ENCODE measurements at regions not wholly inside any gene's neighbourhood (a gene's known extent, or its start where the extent isn't known, plus 50 kb on each side); places are given as distances from the start of the nearest gene placed in this dataset.
"Not testable (repeated sequence)": the region's sequence is repeated elsewhere in the genome, so short reads cannot be mapped to it uniquely, and the experiment has no call there.

DNA sequence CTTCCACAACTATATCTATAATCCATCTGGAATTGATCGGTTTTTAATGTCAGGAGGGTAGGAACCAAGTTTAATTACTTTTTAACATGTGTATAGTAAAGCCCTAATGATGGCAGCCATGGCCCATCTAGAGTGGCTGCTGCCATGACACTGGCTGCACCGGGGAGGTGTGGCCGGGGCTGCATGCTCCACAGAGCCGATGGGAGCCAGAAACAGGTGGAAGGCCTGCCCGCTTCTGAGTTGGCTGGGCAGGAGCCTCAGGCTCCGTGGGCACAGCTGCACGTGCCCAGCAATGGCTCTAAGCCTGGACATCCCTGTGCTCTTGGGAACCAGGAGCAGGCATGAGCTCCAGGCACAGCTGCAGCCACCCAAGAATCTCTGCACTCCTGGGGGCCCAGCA lies 73.0 kb downstream of the GBP6 start:
- no peak for DNase-seq (ENCODE audit: low read depth in 3 of 3)

DNA sequence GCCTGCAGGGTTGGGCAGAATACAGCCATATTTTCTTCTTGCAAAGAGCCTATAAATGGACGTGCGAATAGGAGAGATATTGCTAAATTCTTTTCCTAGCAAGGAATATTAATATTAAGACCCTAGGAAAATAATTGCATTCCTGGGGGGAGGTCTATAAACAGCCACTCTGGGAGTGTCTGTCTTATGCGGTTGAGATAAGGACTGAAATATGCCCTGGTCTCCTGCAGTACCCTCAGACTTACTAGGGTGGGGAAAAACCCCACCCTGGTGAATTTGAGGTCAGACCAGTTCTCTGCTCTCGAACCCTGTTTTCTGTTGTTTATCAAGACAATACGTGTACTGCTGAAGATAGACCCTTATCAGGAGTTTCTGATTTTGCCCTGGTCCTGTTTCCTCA lies 74.4 kb downstream of the GBP6 start:
- DNase-seq (ENCODE audit: low read depth in 3 of 3), result not testable (repeated sequence)

DNA sequence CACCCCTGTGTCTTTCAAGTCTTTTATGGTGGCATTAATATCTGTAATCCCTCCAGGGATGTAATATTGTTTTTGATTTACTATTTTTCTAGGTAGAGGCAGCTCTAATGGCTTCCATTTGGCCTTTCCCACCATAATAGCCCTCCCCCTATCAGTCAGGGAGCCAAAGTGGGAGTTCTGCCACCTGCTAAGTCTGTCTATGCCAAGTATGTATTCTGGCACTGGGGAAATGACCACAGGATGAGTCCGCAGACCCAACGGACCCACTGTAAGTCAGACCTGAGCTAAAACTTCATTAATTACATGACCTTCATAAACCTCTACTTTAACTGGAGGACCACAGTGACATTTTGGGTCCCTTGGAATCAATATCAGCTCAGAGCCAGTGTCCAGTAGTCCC lies 77.1 kb downstream of the GBP6 start:
- no peak for DNase-seq (ENCODE audit: low read depth in 3 of 3)

DNA sequence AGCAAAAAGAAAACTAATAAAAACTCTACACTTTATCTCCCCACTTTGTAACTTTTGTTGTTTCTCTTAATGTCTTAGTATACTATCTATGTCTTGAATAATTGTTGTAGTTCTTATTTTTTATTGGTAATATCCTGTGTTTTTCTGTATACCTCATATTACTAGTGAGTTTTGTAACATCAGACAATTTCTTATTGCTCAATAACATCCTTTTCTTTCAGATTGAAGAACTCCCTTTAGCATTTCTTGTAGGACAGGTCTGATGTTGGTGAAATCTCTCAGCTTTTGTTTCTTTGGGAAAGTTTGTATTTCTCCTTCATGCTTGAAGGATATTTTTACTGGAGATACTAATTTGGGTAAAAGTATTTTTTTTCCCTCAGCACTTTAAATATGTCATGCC lies 79.8 kb upstream of the LRRC8B start:
- DNase-seq (ENCODE audit: low read depth in 3 of 3), result no peak

DNA sequence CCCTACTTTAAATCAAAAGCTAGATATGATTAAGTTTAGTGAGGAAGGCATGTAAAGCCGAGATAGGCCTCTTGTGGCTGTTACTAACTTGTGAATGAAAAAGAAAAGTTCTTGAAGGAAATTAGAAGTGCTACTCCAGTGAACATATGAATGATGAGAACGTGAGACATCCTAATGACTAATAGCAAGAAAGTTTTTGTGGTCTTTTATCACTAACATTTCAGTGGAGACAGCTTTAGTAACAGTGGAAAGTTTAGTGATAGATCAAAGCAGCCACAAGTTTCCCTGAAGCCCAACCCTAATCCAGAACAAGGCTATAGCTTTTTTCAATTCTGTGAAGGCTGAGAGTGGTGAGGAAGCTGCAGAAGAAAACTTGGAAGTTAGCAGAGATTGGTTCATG lies 73.6 kb upstream of the LRRC8B start:
- peak in 1 of 3 experiments; percentile 20 for DNase-seq (ENCODE audit: low read depth in 3 of 3)

DNA sequence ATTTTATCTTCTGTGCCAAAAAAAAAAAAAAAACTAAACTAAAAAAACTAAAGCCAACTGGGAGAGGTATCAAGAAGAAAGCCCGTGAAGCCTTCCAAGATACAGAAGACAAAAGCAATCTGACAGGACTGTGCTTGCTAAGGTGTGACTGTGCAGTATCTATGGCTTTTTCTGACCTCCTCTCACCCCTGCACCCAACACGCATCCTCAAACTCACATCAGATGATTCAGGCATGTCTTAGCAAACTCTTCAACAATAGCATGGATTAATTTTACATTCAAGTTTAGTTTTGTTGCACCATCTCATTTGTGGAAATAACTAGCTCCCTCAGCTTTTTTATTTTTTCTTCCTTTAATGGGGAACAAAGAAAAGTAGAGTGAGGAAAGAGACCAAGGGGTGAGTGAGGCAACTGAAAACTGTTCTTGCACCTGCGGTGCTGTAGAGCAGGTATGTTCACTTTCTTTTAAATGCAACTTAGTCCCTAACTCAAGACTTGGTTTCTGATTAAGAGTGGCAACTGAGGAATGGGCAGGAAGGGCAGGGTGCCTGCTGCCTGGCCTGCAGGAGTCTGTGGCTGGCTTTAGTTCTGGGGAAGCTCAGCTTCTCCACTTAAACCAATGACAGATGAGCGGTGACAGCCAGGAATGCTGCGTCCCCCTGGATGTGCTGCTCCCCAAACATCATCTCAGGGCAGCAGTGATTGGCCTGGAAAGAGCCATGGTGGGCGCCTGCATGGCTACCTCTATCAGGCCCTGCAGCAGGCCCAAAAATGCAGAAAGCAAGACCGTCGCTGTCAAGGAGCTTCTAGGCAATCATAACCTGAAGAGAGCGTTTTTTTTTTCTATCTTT lies 71.3 kb upstream of the LRRC8B start:
- no peak for DNase-seq (ENCODE audit: low read depth in 3 of 3)

DNA sequence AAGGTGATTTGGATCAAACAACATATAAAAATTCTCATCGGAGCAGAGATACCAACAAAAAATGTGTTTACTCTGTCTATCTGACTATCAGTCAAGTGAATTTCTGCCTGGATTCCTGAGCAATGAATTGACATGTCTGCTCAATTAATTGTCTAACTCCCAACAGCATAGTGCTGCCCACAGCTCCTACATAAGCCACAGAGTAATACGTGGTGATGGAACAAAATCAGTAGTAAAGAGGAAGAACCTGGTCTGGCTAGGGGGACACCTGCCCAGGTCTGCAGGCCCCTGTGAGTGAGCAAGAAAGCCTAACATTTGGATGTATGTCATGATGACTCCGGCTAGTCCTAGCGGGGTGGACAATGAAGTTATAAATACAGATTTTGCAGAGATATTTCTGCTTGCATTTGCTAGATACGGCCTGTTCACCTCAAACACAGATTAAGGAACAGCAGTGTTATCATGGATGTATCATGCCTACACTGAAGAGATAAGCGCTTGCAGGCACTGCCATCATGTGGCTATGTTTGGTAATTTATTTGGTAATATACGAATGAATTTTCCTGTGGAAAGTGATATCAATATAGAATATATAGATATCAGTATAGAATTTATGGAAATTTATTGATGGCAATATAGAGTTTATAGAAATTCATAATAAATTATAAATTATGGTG lies 69.6 kb upstream of the LRRC8B start:
- peak; percentile 28 to 46 (median 42) for DNase-seq (ENCODE audit: low read depth in 3 of 3)

DNA sequence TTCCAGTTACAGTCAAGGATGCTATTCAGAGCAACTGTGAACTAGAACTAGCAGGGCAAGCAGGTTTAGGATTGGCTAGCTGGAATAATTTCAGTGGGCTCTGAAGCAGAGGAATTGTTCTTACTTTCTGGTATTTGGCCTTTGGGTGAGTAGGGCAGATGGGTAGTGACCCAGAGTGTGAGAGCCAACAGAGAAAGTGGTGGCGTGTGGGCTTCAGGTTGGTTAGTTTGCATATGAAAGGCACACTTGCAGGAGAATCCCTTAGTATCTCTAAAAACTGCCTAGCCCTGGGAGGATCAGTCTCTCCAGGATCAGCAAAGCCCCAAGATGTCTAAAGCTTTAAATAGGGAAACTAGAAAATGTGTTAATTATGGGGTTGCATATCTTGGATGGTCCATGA lies 67.6 kb upstream of the LRRC8B start:
- DNase-seq (ENCODE audit: low read depth in 3 of 3), result no peak

DNA sequence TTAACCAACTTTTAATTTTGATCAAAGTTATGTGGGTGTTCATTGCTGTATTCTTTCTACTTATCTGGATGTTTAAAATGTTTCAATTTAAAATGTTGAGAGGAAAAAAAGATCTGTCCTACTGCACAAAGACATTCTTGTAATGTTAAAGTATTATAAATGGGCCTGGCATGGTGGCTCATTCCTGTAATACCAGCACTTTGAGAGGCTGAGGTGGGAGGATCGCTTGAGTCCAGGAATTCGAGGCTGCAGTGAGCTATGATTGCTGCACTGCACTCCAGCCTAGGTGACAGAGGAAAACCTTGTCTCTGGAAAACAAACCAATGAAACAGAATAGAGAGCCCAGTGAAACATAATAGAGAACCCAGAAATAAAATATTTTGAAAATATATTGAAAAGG lies 65.5 kb upstream of the LRRC8B start:
- DNase-seq (ENCODE audit: low read depth in 3 of 3), result no peak

DNA sequence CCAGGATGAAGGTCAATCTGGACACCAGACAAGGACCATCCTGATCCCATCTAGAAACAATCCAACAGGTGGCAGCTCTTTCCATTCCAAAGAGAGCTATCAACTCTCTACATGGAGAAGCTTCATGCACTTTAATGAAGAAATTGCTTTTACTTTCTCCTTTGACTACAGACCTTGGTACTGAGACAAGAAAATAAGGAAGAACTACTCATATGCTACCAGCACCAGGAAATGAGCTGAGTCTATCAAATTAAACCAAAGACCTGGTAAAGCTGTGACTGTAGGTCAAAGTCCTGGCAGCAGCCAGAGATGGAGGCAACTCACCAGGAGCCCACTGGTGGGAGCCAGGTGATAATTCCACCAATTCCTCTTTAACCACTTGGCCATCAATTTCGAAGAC lies 64.3 kb upstream of the LRRC8B start:
- DNase-seq (ENCODE audit: low read depth in 3 of 3), result no peak

DNA sequence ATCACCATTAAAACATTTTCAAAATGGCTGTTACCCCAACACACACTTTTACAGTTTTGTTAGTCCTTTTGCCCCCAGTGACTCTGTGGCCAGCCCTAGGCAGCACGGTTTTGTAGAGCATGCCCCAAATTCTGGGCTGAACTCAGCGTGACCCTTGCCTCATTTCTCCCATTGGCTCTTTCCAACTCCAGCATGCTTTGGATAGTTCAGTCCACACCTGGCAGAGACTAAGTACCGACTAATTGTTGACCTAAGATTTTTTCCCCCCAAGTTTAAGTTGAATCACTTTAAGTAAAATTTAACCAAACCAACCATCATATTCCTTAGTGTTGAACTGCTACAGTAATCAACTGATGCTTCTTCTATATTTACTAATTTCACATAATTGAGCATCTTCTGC lies 62.4 kb upstream of the LRRC8B start:
- DNase-seq (ENCODE audit: low read depth in 3 of 3), result no peak

DNA sequence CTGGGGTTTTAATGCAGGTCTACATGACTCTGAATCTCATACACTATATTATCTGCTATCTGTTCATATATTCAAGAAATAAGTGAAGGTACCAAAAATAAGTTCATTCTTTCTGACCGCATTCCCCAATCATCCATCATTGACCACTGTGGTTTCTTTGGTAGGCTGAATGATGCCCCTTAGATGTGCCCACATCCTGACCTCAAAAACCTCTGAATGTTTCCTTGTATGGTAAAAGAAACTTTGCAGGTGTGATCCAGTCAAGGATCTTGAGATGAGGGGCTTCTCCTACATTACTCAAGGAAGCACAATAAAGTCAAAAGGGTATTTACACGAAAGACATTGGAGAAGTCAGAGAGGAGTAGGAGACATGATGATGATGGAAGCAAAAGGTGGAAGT lies 60.6 kb upstream of the LRRC8B start:
- no peak for DNase-seq (ENCODE audit: low read depth in 3 of 3)

DNA sequence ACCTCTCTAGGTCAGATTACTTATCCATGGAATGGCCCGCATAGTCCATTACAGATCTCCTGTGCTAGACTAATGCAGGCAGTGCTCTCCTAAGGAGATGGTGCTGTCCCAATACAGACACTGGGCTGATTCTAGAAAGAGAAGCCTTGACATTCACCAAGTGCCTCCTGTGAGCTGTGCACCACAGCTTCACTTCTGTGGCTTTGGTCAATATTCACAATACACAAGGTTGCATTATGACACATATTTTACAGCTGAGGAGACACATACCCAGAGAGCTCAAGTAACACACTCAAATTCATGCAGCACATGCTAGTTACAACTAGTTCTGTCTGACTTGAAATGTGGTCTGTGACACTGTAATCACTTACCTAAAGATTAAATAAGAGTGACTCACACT lies 59.4 kb upstream of the LRRC8B start:
- DNase-seq (ENCODE audit: low read depth in 3 of 3), result no peak

DNA sequence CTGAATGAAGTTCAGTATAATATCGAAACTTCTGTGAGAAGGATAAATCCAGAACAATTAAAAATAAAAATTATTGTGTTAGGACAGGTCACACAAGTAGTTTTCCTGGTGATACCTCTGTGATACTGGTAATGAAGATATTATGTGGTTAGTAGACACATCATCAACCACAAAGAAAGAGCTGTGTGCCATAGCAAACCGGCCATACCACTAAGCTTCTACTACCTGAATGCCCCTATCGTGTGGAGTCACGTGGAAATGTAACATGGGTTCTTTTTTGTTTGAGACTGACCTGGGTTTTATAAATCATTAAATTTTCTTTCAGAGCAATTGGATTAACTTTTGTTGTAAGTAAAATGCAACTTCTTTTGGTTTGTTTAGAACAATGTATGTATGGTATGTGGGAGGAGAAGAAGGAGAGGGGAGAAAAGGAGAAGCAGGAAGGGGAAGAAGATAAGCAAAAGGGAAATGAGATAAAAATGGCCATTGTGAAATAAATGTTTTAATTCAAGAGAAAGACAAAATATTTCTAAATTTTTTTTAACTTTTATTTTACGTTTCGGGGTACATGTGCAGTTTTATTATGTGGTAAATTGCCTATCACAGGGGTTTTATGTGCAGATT lies 58.2 kb upstream of the LRRC8B start:
- no peak for DNase-seq (ENCODE audit: low read depth in 3 of 3)

DNA sequence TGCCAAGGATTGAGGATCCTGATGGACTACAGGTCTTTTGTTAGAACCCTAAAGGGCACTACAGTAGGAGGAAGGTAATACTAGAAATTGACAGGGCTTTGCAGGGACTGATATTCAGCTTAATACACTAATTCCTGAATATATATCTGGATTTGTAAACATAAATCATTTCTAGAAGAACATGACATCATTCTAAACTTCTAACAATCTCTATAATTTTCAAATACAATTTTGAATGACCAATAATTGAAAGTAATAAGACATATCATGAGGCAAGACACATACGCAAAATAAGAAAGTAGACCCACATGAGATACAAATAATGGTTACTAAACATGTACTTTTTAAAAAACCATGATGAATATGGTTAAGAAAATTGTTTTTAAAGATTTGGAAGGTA lies 52.4 kb upstream of the LRRC8B start:
- DNase-seq (ENCODE audit: low read depth in 3 of 3), result no peak

DNA sequence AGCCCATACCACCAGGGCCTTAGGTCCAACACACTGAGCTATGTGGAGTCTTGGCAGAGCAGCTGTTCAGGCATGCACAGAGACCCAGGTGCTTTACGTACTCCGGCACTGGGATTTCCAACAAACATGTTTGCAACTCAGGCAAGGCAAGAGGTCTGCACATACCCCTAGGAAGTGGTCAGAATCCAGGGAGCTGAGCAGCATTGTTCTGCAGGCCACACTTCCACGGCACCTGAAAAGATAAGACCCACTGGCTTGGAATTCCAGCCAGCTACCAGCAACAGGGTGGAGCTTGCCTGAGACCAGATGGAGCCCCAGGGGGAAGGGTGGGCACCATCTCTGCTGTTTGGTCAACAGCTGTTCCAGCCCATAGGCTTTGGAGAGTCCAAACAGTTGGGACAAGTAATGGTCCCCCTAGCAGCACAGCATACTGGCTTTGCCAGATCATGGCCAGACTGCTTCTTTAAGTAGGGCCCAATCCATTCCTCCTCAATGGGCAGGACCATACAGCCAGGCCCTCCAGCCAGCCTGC lies 51.7 kb upstream of the LRRC8B start:
- no peak for DNase-seq (ENCODE audit: low read depth in 3 of 3)

All from stimulated activated CD4-positive, alpha-beta T cell treated with anti-CD3 and anti-CD28 coated beads, TNF-alpha, amount 100 ng/mL, for 24 hours (primary cell).